ENCODE measurements at regions not wholly inside any gene's neighbourhood (a gene's known extent, or its start where the extent isn't known, plus 50 kb on each side); places are given as distances from the start of the nearest gene placed in this dataset.

DNA sequence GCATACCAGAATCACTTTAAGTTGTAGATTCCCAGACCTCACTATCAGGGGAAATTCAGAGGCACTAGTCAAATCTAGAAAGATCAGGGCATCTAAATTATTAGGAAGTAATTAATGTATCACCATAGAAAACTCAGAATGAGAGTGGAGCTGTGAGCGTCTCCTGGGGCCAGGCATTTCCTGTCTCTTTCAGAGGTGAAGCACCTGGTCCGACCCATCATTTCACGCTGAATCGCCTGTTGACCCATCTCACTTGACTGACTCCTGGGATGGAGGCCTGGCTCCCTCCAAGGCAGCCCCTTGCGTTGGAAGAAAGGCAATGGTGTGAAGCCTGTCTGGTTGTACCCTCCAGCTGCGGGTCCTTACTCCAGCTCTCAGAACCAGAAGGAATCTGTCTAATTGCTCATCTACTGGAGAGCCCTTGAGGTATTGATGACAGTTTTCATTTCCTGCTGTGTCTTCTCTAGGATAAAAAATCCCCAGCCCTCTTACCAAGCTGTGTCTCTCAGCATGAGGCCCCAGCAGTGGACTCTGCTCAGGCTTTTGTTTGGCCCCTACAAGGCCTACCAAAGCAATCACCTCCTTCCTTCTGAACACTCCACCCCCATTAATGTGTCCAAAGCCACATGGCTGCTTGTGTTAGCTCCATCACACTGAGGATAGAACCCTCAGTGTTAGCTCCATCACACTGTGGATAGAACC lies 93.2 kb upstream of the SYT13 start:
- H3K9ac ChIP-seq (ENCODE audit: low read depth, low read length) = no peak overlapping the region
- H4K5ac ChIP-seq (ENCODE audit: low read depth, low read length) = no peak overlapping the region
- H3K27me3 ChIP-seq (ENCODE audit: control insufficient read depth, insufficient read depth, low read length) = peaks cover 18% of the 10 kb centered on the region
- H2BK20ac ChIP-seq (ENCODE audit: low read depth, low read length) = no peak overlapping the region
- H4K91ac ChIP-seq (ENCODE audit: insufficient read depth, low read depth, low read length) = no peak overlapping the region
- TF ChIP-seq BHLHE40 (IDR thresholded peaks at IDR 0.05; ENCODE audit: low read depth, low read length) (no peak), CHD1 (IDR thresholded peaks at IDR 0.05; ENCODE audit: low read depth, low read length) (no peak), MXI1 (IDR thresholded peaks at IDR 0.05; ENCODE audit: borderline replicate concordance, low read depth, low read length) (no peak), RAD21 (IDR thresholded peaks at IDR 0.05; ENCODE audit: low read length) (no peak), SMC3 (IDR thresholded peaks at IDR 0.05; ENCODE audit: low read depth, low read length) (no peak), RFX5 (IDR thresholded peaks at IDR 0.05; ENCODE audit: low read depth, low read length) (no peak), POLR2A (IDR thresholded peaks at IDR 0.05; ENCODE audit: low read depth, low read length) (no peak), CEBPB (IDR thresholded peaks at IDR 0.05; ENCODE audit: low read depth, low read length) (no peak), MAZ (IDR thresholded peaks at IDR 0.05; ENCODE audit: borderline replicate concordance, low read depth, low read length) (no peak), MAFK (IDR thresholded peaks at IDR 0.05; ENCODE audit: low read depth, low read length) (no peak), RCOR1 (IDR thresholded peaks at IDR 0.05; ENCODE audit: insufficient replicate concordance, low read length) (no peak), NFE2L2 (IDR thresholded peaks at IDR 0.05; ENCODE audit: low read depth, low read length) (no peak), FOS (IDR thresholded peaks at IDR 0.05; ENCODE audit: low read depth, low read length) (no peak)
- TF ChIP-seq, protein P1, sequence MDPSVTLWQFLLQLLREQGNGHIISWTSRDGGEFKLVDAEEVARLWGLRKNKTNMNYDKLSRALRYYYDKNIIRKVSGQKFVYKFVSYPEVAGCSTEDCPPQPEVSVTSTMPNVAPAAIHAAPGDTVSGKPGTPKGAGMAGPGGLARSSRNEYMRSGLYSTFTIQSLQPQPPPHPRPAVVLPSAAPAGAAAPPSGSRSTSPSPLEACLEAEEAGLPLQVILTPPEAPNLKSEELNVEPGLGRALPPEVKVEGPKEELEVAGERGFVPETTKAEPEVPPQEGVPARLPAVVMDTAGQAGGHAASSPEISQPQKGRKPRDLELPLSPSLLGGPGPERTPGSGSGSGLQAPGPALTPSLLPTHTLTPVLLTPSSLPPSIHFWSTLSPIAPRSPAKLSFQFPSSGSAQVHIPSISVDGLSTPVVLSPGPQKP (IDR thresholded peaks at IDR 0.05; ENCODE audit: borderline replicate concordance, low read depth, low read length) = no peak
- TF ChIP-seq, protein P2, sequence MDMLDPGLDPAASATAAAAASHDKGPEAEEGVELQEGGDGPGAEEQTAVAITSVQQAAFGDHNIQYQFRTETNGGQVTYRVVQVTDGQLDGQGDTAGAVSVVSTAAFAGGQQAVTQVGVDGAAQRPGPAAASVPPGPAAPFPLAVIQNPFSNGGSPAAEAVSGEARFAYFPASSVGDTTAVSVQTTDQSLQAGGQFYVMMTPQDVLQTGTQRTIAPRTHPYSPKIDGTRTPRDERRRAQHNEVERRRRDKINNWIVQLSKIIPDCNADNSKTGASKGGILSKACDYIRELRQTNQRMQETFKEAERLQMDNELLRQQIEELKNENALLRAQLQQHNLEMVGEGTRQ (IDR thresholded peaks at IDR 0.05; ENCODE audit: low read depth, low read length) = no peak
- TF ChIP-seq, protein P3, sequence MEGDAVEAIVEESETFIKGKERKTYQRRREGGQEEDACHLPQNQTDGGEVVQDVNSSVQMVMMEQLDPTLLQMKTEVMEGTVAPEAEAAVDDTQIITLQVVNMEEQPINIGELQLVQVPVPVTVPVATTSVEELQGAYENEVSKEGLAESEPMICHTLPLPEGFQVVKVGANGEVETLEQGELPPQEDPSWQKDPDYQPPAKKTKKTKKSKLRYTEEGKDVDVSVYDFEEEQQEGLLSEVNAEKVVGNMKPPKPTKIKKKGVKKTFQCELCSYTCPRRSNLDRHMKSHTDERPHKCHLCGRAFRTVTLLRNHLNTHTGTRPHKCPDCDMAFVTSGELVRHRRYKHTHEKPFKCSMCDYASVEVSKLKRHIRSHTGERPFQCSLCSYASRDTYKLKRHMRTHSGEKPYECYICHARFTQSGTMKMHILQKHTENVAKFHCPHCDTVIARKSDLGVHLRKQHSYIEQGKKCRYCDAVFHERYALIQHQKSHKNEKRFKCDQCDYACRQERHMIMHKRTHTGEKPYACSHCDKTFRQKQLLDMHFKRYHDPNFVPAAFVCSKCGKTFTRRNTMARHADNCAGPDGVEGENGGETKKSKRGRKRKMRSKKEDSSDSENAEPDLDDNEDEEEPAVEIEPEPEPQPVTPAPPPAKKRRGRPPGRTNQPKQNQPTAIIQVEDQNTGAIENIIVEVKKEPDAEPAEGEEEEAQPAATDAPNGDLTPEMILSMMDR (conservative IDR thresholded peaks at IDR 0.05; ENCODE audit: low read depth, low read length) = no peak
- H2AK9ac ChIP-seq (replicated peaks; ENCODE audit: low read depth, low read length, poor library complexity) = no peak overlapping the region
- dilution Hi-C loops (cut with HindIII; ENCODE audit: low sequenced_read_pairs, unreplicated experiment) (no loop called here), intact Hi-C loops (cut with micrococcal nuclease) (loop anchor here (5.0 kb wide), 1 partner anchor 383 kb away; no protein-coding TSS in a partner anchor), in situ Hi-C loops (cut with MboI; ENCODE audit: low sequenced_read_pairs) (loop anchor here (10.0 kb wide), 1 partner anchor 395 kb away; no protein-coding TSS in a partner anchor)
- H2AFZ ChIP-seq (replicated peaks; ENCODE audit: low read length, poor library complexity) = no peak overlapping the region
- H2AK5ac ChIP-seq (ENCODE audit: low read depth, low read length) = no peak overlapping the region
- H3K18ac ChIP-seq (ENCODE audit: low read depth, low read length) = no peak overlapping the region
- no CpG with 5 or more reads among the region's 6 CpGs for WGBS, 2 experiments (ENCODE audit: extremely low coverage in 2 of 2, insufficient read length in 1 of 2)
- H3K9me1 ChIP-seq (ENCODE audit: insufficient read depth, low read length) = no peaks in the 10 kb centered on the region
- no peak overlapping the region for H2BK15ac ChIP-seq (ENCODE audit: low read depth, low read length)
- H3K56ac ChIP-seq (ENCODE audit: extremely low read depth, insufficient read depth, low read length) = no peak overlapping the region
- H2BK120ac ChIP-seq (ENCODE audit: low read depth, low read length) = no peak overlapping the region
- no peaks in the 10 kb centered on the region for H3K9me3 ChIP-seq (ENCODE audit: control insufficient read depth, insufficient read depth, low read length)
- DNase-seq (no peak), ATAC-seq (ENCODE audit: low read depth) (no peak)
- POLR2A ChIA-PET (ENCODE audit: unreplicated experiment) = no interaction called here
- no peaks in the 10 kb centered on the region for H4K20me1 ChIP-seq (ENCODE audit: insufficient read depth, low read length)
- no peak overlapping the region for H3K23ac ChIP-seq (ENCODE audit: low read depth, low read length)
- CTCF ChIA-PET = no interaction called here
- no TSS peak for BruUV-seq (replicated peaks)
- H3K36me3 ChIP-seq (ENCODE audit: control insufficient read depth, insufficient read depth, low read length) = no peaks in the 10 kb centered on the region
- H3K4me1 ChIP-seq (ENCODE audit: control insufficient read depth, insufficient read depth, low read length) = no peaks in the 10 kb centered on the region
- no peak overlapping the region for H3K27ac ChIP-seq (ENCODE audit: insufficient read depth, low read length)
- no peak overlapping the region for H3K4me2 ChIP-seq (ENCODE audit: low read depth, low read length)
- no peaks in the 10 kb centered on the region for H3K79me1 ChIP-seq (ENCODE audit: low read depth in 1 of 2, low read length in 2 of 2)
- H3K4me3 ChIP-seq (ENCODE audit: insufficient read depth, low read depth, low read length) = no peak overlapping the region
- H3K4ac ChIP-seq (ENCODE audit: low read depth, low read length) = no peak overlapping the region
- H4K8ac ChIP-seq (ENCODE audit: low read depth in 2 of 2, low read length in 2 of 2) = no peak overlapping the region
- no peak overlapping the region for H3K14ac ChIP-seq (replicated peaks; ENCODE audit: low read depth, low read length)
- no peak overlapping the region for H2BK5ac ChIP-seq (ENCODE audit: low read depth, low read length, poor library complexity, severe bottlenecking)

Data from IMR-90 (cell line).